ENCODE measurements at regions not wholly inside any gene's neighbourhood (a gene's known extent, or its start where the extent isn't known, plus 50 kb on each side); places are given as distances from the start of the nearest gene placed in this dataset.

GRCh38 chr9:88659126-88659525, 124.1 kb downstream of the NXNL2 start:
- intact Hi-C loops (cut with micrococcal nuclease; ENCODE audit: unreplicated experiment): no loop called here
- no peaks in the 10 kb centered on the region for H3K79me2 ChIP-seq (ENCODE audit: insufficient read depth, low read depth, low read length)
- no peak overlapping the region for H3K4me2 ChIP-seq (ENCODE audit: low read length)
- no TSS peak for BruUV-seq (replicated peaks)
- ChIA-PET CTCF (ENCODE audit: unreplicated experiment) (interaction anchor here (0.6 kb wide), 1 partner anchor 555 kb away, joined by 3 read pairs; no protein-coding TSS in a partner anchor), POLR2A (no interaction called here)
- H3K9me3 ChIP-seq (ENCODE audit: low read length): no peaks in the 10 kb centered on the region
- H3K4me1 ChIP-seq (ENCODE audit: insufficient read depth, low read length, poor library complexity, severe bottlenecking): no peaks in the 10 kb centered on the region
- no peaks in the 10 kb centered on the region for H4K20me1 ChIP-seq (ENCODE audit: insufficient read depth, low read length)
- no peak overlapping the region for H3K27ac ChIP-seq (ENCODE audit: low read depth, low read length, poor library complexity, severe bottlenecking)
- no peak for DNase-seq (ENCODE audit: low spot score)
- no peak overlapping the region for H3K4me3 ChIP-seq (ENCODE audit: low read depth, low read length, poor library complexity, severe bottlenecking)
- H2AFZ ChIP-seq (ENCODE audit: low read length): no peak overlapping the region
- H3K9me2 ChIP-seq (ENCODE audit: insufficient read depth, low read length): no peaks in the 10 kb centered on the region
- H3K36me3 ChIP-seq (ENCODE audit: insufficient read depth, low read length): no peaks in the 10 kb centered on the region
- no peak for TF ChIP-seq CTCF (conservative IDR thresholded peaks at IDR 0.05; ENCODE audit: low read length)
- no peak for TF ChIP-seq EZH2phosphoT487 (IDR thresholded peaks at IDR 0.05; ENCODE audit: borderline replicate concordance, low read depth, low read length)

- Histone ChIP-seq H3K4me3 (ENCODE audit: low read depth, low read length, poor library complexity, severe bottlenecking) (no peak overlapping the region), H3K36me3 (ENCODE audit: insufficient read depth, low read length) (no peaks in the 10 kb centered on the region), H3K4me2 (ENCODE audit: low read length) (no peak overlapping the region), H4K20me1 (ENCODE audit: insufficient read depth, low read length) (no peaks in the 10 kb centered on the region), H3K79me2 (ENCODE audit: insufficient read depth, low read depth, low read length) (no peaks in the 10 kb centered on the region), H3K4me1 (ENCODE audit: insufficient read depth, low read length, poor library complexity, severe bottlenecking) (no peaks in the 10 kb centered on the region), H2AFZ (ENCODE audit: low read length) (no peak overlapping the region), H3K9me2 (ENCODE audit: insufficient read depth, low read length) (no peaks in the 10 kb centered on the region), H3K27ac (ENCODE audit: low read depth, low read length, poor library complexity, severe bottlenecking) (no peak overlapping the region), H3K9me3 (ENCODE audit: low read length) (no peaks in the 10 kb centered on the region)
- POLR2A ChIA-PET: no interaction called here
- CTCF ChIA-PET (ENCODE audit: unreplicated experiment): no interaction called here
- intact Hi-C loops (cut with micrococcal nuclease; ENCODE audit: unreplicated experiment): loop anchor here (2.0 kb wide), 1 partner anchor 340 kb away; no protein-coding TSS in a partner anchor
- TF ChIP-seq EZH2phosphoT487 (IDR thresholded peaks at IDR 0.05; ENCODE audit: borderline replicate concordance, low read depth, low read length) (no peak), CTCF (conservative IDR thresholded peaks at IDR 0.05; ENCODE audit: low read length) (peak; percentile 67)
- no TSS peak for BruUV-seq (replicated peaks)
- DNase-seq (ENCODE audit: low spot score): peak; percentile 9
These were observed 125.6 kb downstream of the NXNL2 start for GRCh38 chr9:88660611-88661010.

GRCh38 chr9:88661759-88662158, 126.8 kb downstream of the NXNL2 start:
- no peaks in the 10 kb centered on the region for H3K36me3 ChIP-seq (ENCODE audit: insufficient read depth, low read length)
- H3K4me1 ChIP-seq (ENCODE audit: insufficient read depth, low read length, poor library complexity, severe bottlenecking): no peaks in the 10 kb centered on the region
- no peak overlapping the region for H3K27ac ChIP-seq (ENCODE audit: low read depth, low read length, poor library complexity, severe bottlenecking)
- no peaks in the 10 kb centered on the region for H3K9me3 ChIP-seq (ENCODE audit: low read length)
- H2AFZ ChIP-seq (ENCODE audit: low read length): no peak overlapping the region
- ChIA-PET POLR2A (no interaction called here), CTCF (ENCODE audit: unreplicated experiment) (no interaction called here)
- TF ChIP-seq CTCF (conservative IDR thresholded peaks at IDR 0.05; ENCODE audit: low read length) (no peak), EZH2phosphoT487 (IDR thresholded peaks at IDR 0.05; ENCODE audit: borderline replicate concordance, low read depth, low read length) (no peak)
- intact Hi-C loops (cut with micrococcal nuclease; ENCODE audit: unreplicated experiment): loop anchor here (2.0 kb wide), 1 partner anchor 339 kb away; no protein-coding TSS in a partner anchor
- H3K79me2 ChIP-seq (ENCODE audit: insufficient read depth, low read depth, low read length): no peaks in the 10 kb centered on the region
- H4K20me1 ChIP-seq (ENCODE audit: insufficient read depth, low read length): no peaks in the 10 kb centered on the region
- H3K9me2 ChIP-seq (ENCODE audit: insufficient read depth, low read length): no peaks in the 10 kb centered on the region
- no peak for DNase-seq (ENCODE audit: low spot score)
- no TSS peak for BruUV-seq (replicated peaks)
- no peak overlapping the region for H3K4me2 ChIP-seq (ENCODE audit: low read length)
- H3K4me3 ChIP-seq (ENCODE audit: low read depth, low read length, poor library complexity, severe bottlenecking): no peak overlapping the region

Measured in OCI-LY7 (cell line).